ENCODE measurements at regions not wholly inside any gene's neighbourhood (a gene's known extent, or its start where the extent isn't known, plus 50 kb on each side); places are given as distances from the start of the nearest gene placed in this dataset.
"Not testable (repeated sequence)": the region's sequence is repeated elsewhere in the genome, so short reads cannot be mapped to it uniquely, and the experiment has no call there.

- DNase-seq (ENCODE audit: low read depth) = peak; percentile 82
These were observed 100.6 kb upstream of the PABPC3 start for GRCh38 chr13:24995225-24995804.

GRCh38 chr13:24997367-24997967, 98.5 kb upstream of the PABPC3 start:
- DNase-seq (ENCODE audit: low read depth) = peak; percentile 45

GRCh38 chr13:24998433-24998832, 97.5 kb upstream of the PABPC3 start:
- no peak for DNase-seq (ENCODE audit: low read depth)

- peak; percentile 4 for DNase-seq (ENCODE audit: low read depth)
These were observed 94.3 kb upstream of the PABPC3 start for GRCh38 chr13:25001476-25002206.

- peak; percentile 70 for DNase-seq (ENCODE audit: low read depth)
These were observed 93.6 kb upstream of the PABPC3 start for GRCh38 chr13:25002311-25002710.

GRCh38 chr13:25004489-25004888, 91.4 kb upstream of the PABPC3 start:
- not testable (repeated sequence) for DNase-seq (ENCODE audit: low read depth)

GRCh38 chr13:25005050-25005497, 90.9 kb upstream of the PABPC3 start:
- DNase-seq (ENCODE audit: low read depth) = peak; percentile 27

- not testable (repeated sequence) for DNase-seq (ENCODE audit: low read depth)
These were observed 88.5 kb upstream of the PABPC3 start for GRCh38 chr13:25007389-25007788.

- not testable (repeated sequence) for DNase-seq (ENCODE audit: low read depth)
These were observed 81.5 kb upstream of the PABPC3 start for GRCh38 chr13:25014398-25014973.

- DNase-seq (ENCODE audit: low read depth) = not testable (repeated sequence)
These were observed 78.8 kb upstream of the PABPC3 start for GRCh38 chr13:25017176-25017575.

- DNase-seq (ENCODE audit: low read depth) = not testable (repeated sequence)
These were observed 77.9 kb upstream of the PABPC3 start for GRCh38 chr13:25017808-25018728.

GRCh38 chr13:25018729-25019115, 77.2 kb upstream of the PABPC3 start:
- no peak for DNase-seq (ENCODE audit: low read depth)

GRCh38 chr13:25019741-25020140, 76.2 kb upstream of the PABPC3 start:
- not testable (repeated sequence) for DNase-seq (ENCODE audit: low read depth)

GRCh38 chr13:25024175-25024574, 71.8 kb upstream of the PABPC3 start:
- no peak for DNase-seq (ENCODE audit: low read depth)

GRCh38 chr13:25032160-25032559, 63.8 kb upstream of the PABPC3 start:
- no peak for DNase-seq (ENCODE audit: low read depth)

- DNase-seq (ENCODE audit: low read depth) = no peak
These were observed 61.8 kb upstream of the PABPC3 start for GRCh38 chr13:25034173-25034572.

GRCh38 chr13:25037057-25037813, 58.7 kb upstream of the PABPC3 start:
- DNase-seq (ENCODE audit: low read depth) = peak; percentile 67

GRCh38 chr13:25042151-25042865, 53.6 kb upstream of the PABPC3 start:
- no peak for DNase-seq (ENCODE audit: low read depth)

GRCh38 chr13:25044071-25044470, 51.9 kb upstream of the PABPC3 start:
- no peak for DNase-seq (ENCODE audit: low read depth)

Data from EH (cell line).